Skeletal muscle cell (primary cell): ENCODE measurements at regions not wholly inside any gene's neighbourhood (a gene's known extent, or its start where the extent isn't known, plus 50 kb on each side); places are given as distances from the start of the nearest gene placed in this dataset.
"Not testable (repeated sequence)": the region's sequence is repeated elsewhere in the genome, so short reads cannot be mapped to it uniquely, and the experiment has no call there.

ENCODE experiments used
- DNase-seq: peaks from one replicate; pipeline ENCODE4 v3.0.0-alpha.2; 2010; ENCODE audit warnings: low read depth
- H3K4me3 ChIP-seq: 2 replicates; pipeline ENCODE4 v1.5.1; 2011; ENCODE audit warnings: low read depth, mild to moderate bottlenecking, control low read depth, low read length, moderate library complexity

GRCh38 chr6:786946-787763 is 94.2 kb upstream of the EXOC2 start:
- DNase-seq = no peak
- no peak overlapping the region for H3K4me3 ChIP-seq

- no peak overlapping the region for H3K4me3 ChIP-seq
- no peak for DNase-seq
These were observed 91.2 kb upstream of the EXOC2 start for GRCh38 chr6:783966-784735.

GRCh38 chr6:782141-782540 is 89.2 kb upstream of the EXOC2 start:
- H3K4me3 ChIP-seq = no peak overlapping the region
- DNase-seq = no peak

GRCh38 chr6:781350-781961 is 88.5 kb upstream of the EXOC2 start:
- no peak for DNase-seq
- no peak overlapping the region for H3K4me3 ChIP-seq

- no peak for DNase-seq
- no peak overlapping the region for H3K4me3 ChIP-seq
These were observed 87.8 kb upstream of the EXOC2 start for GRCh38 chr6:780706-781105.

- DNase-seq = no peak
These were observed 84.0 kb upstream of the EXOC2 start for GRCh38 chr6:776951-777350.

GRCh38 chr6:776528-776931 is 83.6 kb upstream of the EXOC2 start:
- DNase-seq = no peak
- no peak overlapping the region for H3K4me3 ChIP-seq

More at GRCh38 chr6:776951-777350, 84.0 kb upstream of the EXOC2 start:
- H3K4me3 ChIP-seq = no peak overlapping the region

GRCh38 chr6:775863-776262 is 82.9 kb upstream of the EXOC2 start:
- DNase-seq = no peak
- no peak overlapping the region for H3K4me3 ChIP-seq

- H3K4me3 ChIP-seq, DNase-seq: not testable (repeated sequence)
These were observed 78.7 kb upstream of the EXOC2 start for GRCh38 chr6:771683-772082.

- no peak overlapping the region for H3K4me3 ChIP-seq
These were observed 75.0 kb upstream of the EXOC2 start for GRCh38 chr6:767755-768512.

GRCh38 chr6:766625-767024 is 73.7 kb upstream of the EXOC2 start:
- DNase-seq = no peak
- no peak overlapping the region for H3K4me3 ChIP-seq

More at GRCh38 chr6:767755-768512, 75.0 kb upstream of the EXOC2 start:
- DNase-seq = no peak

GRCh38 chr6:761997-762396 is 69.1 kb upstream of the EXOC2 start:
- no peak overlapping the region for H3K4me3 ChIP-seq
- DNase-seq = no peak

- H3K4me3 ChIP-seq = no peak overlapping the region
- no peak for DNase-seq
These were observed 68.3 kb upstream of the EXOC2 start for GRCh38 chr6:760982-761955.

GRCh38 chr6:759729-760128 is 66.8 kb upstream of the EXOC2 start:
- DNase-seq = no peak
- no peak overlapping the region for H3K4me3 ChIP-seq

- no peak overlapping the region for H3K4me3 ChIP-seq
- DNase-seq = no peak
These were observed 63.3 kb upstream of the EXOC2 start for GRCh38 chr6:756224-756623.

GRCh38 chr6:754202-754601 is 61.3 kb upstream of the EXOC2 start:
- no peak for DNase-seq
- H3K4me3 ChIP-seq = no peak overlapping the region

- no peak overlapping the region for H3K4me3 ChIP-seq
- DNase-seq = no peak
These were observed 60.5 kb upstream of the EXOC2 start for GRCh38 chr6:753486-753885.

GRCh38 chr6:752438-752837 is 59.5 kb upstream of the EXOC2 start:
- DNase-seq = no peak
- H3K4me3 ChIP-seq = no peak overlapping the region

- H3K4me3 ChIP-seq = no peak overlapping the region
- no peak for DNase-seq
These were observed 58.8 kb upstream of the EXOC2 start for GRCh38 chr6:751765-752164.
